ENCODE measurements at regions not wholly inside any gene's neighbourhood (a gene's known extent, or its start where the extent isn't known, plus 50 kb on each side); places are given as distances from the start of the nearest gene placed in this dataset.

- DNase-seq: no peak
- Histone ChIP-seq H3K27me3 (ENCODE audit: control insufficient read depth, insufficient read depth, low read length, poor library complexity, severe bottlenecking) (no peaks in the 10 kb centered on the region), H3K27ac (ENCODE audit: low read depth, low read length) (no peak overlapping the region), H3K4me3 (ENCODE audit: low read length) (no peak overlapping the region), H3K9ac (ENCODE audit: extremely low read depth, low read length, poor library complexity, severe bottlenecking) (no peak overlapping the region), H3K4me1 (ENCODE audit: control insufficient read depth, insufficient read depth, low read length) (peaks cover 4% of the 10 kb centered on the region), H3K9me3 (ENCODE audit: control insufficient read depth, low read length) (no peaks in the 10 kb centered on the region), H3K36me3 (ENCODE audit: control insufficient read depth, insufficient read depth, low read length) (no peaks in the 10 kb centered on the region)
- WGBS, 2 experiments (ENCODE audit: insufficient coverage in 1 of 2, insufficient read length in 1 of 2): 90 to 91% methylated on average over 3 to 7 of the region's 7 CpGs
- Mint-ChIP-seq H3K9me3 (peaks cover 5% of the 10 kb centered on the region), H3K4me3 (no peak overlapping the region), H3K36me3 (ENCODE audit: low read depth) (no peaks in the 10 kb centered on the region), H3K27ac (no peak overlapping the region), H3K4me1 (peaks cover 4% of the 10 kb centered on the region), H3K27me3 (ENCODE audit: insufficient read depth) (peaks cover 3% of the 10 kb centered on the region)
- TF ChIP-seq, protein P1, sequence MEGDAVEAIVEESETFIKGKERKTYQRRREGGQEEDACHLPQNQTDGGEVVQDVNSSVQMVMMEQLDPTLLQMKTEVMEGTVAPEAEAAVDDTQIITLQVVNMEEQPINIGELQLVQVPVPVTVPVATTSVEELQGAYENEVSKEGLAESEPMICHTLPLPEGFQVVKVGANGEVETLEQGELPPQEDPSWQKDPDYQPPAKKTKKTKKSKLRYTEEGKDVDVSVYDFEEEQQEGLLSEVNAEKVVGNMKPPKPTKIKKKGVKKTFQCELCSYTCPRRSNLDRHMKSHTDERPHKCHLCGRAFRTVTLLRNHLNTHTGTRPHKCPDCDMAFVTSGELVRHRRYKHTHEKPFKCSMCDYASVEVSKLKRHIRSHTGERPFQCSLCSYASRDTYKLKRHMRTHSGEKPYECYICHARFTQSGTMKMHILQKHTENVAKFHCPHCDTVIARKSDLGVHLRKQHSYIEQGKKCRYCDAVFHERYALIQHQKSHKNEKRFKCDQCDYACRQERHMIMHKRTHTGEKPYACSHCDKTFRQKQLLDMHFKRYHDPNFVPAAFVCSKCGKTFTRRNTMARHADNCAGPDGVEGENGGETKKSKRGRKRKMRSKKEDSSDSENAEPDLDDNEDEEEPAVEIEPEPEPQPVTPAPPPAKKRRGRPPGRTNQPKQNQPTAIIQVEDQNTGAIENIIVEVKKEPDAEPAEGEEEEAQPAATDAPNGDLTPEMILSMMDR (conservative IDR thresholded peaks at IDR 0.05): no peak
These were observed 122.1 kb upstream of the GPR12 start for GRCh38 chr13:26882731-26883130.

DNA sequence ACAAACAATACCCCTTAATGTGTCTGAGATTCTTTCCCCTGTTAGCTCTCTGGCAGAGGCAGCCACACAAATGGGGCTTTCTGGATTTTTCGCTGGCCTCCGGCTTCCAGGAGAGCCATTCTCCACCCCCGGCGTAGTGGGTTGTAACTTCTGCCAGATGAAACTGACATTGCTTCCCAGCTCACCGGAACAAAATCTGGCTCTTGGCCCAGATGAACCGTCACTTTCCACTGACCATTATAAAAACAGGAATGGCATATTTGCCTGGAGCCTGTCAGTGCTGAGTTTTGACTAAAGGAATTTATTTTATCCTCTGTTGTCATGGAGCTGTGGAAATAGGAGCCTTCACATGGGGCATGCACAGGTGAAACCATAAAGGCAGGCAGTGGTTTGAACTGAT lies 120.6 kb upstream of the GPR12 start:
- Histone ChIP-seq H3K4me1 (ENCODE audit: control insufficient read depth, insufficient read depth, low read length) (peaks cover 4% of the 10 kb centered on the region), H3K9ac (ENCODE audit: extremely low read depth, low read length, poor library complexity, severe bottlenecking) (no peak overlapping the region), H3K27me3 (ENCODE audit: control insufficient read depth, insufficient read depth, low read length, poor library complexity, severe bottlenecking) (no peaks in the 10 kb centered on the region), H3K27ac (ENCODE audit: low read depth, low read length) (no peak overlapping the region), H3K9me3 (ENCODE audit: control insufficient read depth, low read length) (peaks cover 7% of the 10 kb centered on the region), H3K4me3 (ENCODE audit: low read length) (no peak overlapping the region), H3K36me3 (ENCODE audit: control insufficient read depth, insufficient read depth, low read length) (no peaks in the 10 kb centered on the region)
- Mint-ChIP-seq H3K27ac (no peak overlapping the region), H3K4me1 (peaks cover 4% of the 10 kb centered on the region), H3K9me3 (peaks cover 16% of the 10 kb centered on the region), H3K4me3 (no peak overlapping the region), H3K36me3 (ENCODE audit: low read depth) (no peaks in the 10 kb centered on the region), H3K27me3 (ENCODE audit: insufficient read depth) (peaks cover 3% of the 10 kb centered on the region)
- TF ChIP-seq, protein P1 (conservative IDR thresholded peaks at IDR 0.05): no peak
- WGBS, 2 experiments (ENCODE audit: insufficient coverage in 1 of 2, insufficient read length in 1 of 2): 69 to 86% methylated on average over 5 to 6 of the region's 6 CpGs
- DNase-seq: no peak

- Histone ChIP-seq H3K4me3 (ENCODE audit: low read length) (no peak overlapping the region), H3K27me3 (ENCODE audit: control insufficient read depth, insufficient read depth, low read length, poor library complexity, severe bottlenecking) (no peaks in the 10 kb centered on the region), H3K9ac (ENCODE audit: extremely low read depth, low read length, poor library complexity, severe bottlenecking) (no peak overlapping the region), H3K36me3 (ENCODE audit: control insufficient read depth, insufficient read depth, low read length) (no peaks in the 10 kb centered on the region), H3K4me1 (ENCODE audit: control insufficient read depth, insufficient read depth, low read length) (peaks cover 4% of the 10 kb centered on the region), H3K27ac (ENCODE audit: low read depth, low read length) (no peak overlapping the region), H3K9me3 (ENCODE audit: control insufficient read depth, low read length) (peaks cover 11% of the 10 kb centered on the region)
- 81 to 82% methylated on average over 4 to 8 of the region's 8 CpGs for WGBS, 2 experiments (ENCODE audit: insufficient coverage in 1 of 2, insufficient read length in 1 of 2)
- TF ChIP-seq, protein P1 (conservative IDR thresholded peaks at IDR 0.05): no peak
- H3K4me1 Mint-ChIP-seq: peaks cover 4% of the 10 kb centered on the region
- DNase-seq: no peak
- H3K27ac Mint-ChIP-seq: no peak overlapping the region
- H3K36me3 Mint-ChIP-seq (ENCODE audit: low read depth): no peaks in the 10 kb centered on the region
- peaks cover 2% of the 10 kb centered on the region for H3K27me3 Mint-ChIP-seq (ENCODE audit: insufficient read depth)
- H3K4me3 Mint-ChIP-seq: no peak overlapping the region
- peaks cover 19% of the 10 kb centered on the region for H3K9me3 Mint-ChIP-seq
These were observed 120.1 kb upstream of the GPR12 start for GRCh38 chr13:26880735-26881134.
